ENCODE measurements at regions not wholly inside any gene's neighbourhood (a gene's known extent, or its start where the extent isn't known, plus 50 kb on each side); places are given as distances from the start of the nearest gene placed in this dataset.

DNA sequence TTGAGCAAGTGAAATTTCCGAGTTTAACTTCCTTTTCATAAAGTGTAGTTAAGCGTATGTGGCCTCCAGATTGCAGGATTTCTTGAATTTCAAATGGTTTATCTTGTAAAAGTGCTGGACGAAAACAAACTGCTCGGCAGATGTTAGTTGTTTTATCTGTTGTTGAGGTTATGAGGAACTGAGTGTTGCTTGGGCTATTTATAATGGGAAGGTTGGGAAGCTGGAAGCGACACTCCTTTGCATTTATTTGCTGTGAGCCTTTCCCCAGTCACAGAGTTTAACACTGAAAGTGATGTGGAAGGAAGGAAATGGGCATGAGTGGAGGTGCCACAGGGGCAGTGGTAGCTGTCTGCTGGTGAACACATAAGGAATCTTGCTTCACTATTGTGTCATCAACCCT lies 284.9 kb downstream of the PCDH7 start:
- H3K18ac ChIP-seq (ENCODE audit: extremely low read depth, low read length) = no peak overlapping the region
- H3K27me3 ChIP-seq (replicated peaks in 1 of 4; ENCODE audit: control insufficient read depth in 3 of 4, extremely low read depth in 1 of 4, insufficient read depth in 3 of 4, low read length in 3 of 4) = no peaks in the 10 kb centered on the region
- no peak overlapping the region for H4K91ac ChIP-seq (replicated peaks; ENCODE audit: insufficient read length, low read length)
- no peak overlapping the region for H2BK5ac ChIP-seq (ENCODE audit: low read depth, low read length)
- no peak for DNase-seq (ENCODE audit: low read depth in 1 of 2, low spot score in 2 of 2)
- no peak overlapping the region for H2BK20ac ChIP-seq (ENCODE audit: low read length)
- no peak overlapping the region for H2AK5ac ChIP-seq (ENCODE audit: low read depth, low read length)
- no peak overlapping the region for H2AFZ ChIP-seq (ENCODE audit: low read length)
- H2BK12ac ChIP-seq (ENCODE audit: low read depth, low read length) = no peak overlapping the region
- H3K14ac ChIP-seq (ENCODE audit: insufficient read length) = no peak overlapping the region
- H3K9me3 ChIP-seq (ENCODE audit: insufficient read depth in 2 of 2, low read depth in 1 of 2, low read length in 1 of 2) = no peaks in the 10 kb centered on the region
- no peak overlapping the region for H3K4me3 ChIP-seq (ENCODE audit: extremely low read depth in 1 of 4, insufficient read depth in 2 of 4, low read depth in 3 of 4, low read length in 4 of 4)
- H2BK15ac ChIP-seq (ENCODE audit: low read length) = no peak overlapping the region
- no peaks in the 10 kb centered on the region for H3K79me1 ChIP-seq (ENCODE audit: low read depth, low read length)
- no peak overlapping the region for H3K27ac ChIP-seq (ENCODE audit: low read depth, low read length)
- no peak overlapping the region for H3K23ac ChIP-seq (ENCODE audit: insufficient read length)
- no peaks in the 10 kb centered on the region for H3K36me3 ChIP-seq (ENCODE audit: control insufficient read depth in 2 of 4, insufficient read depth in 4 of 4, low read length in 3 of 4)
- H4K20me1 ChIP-seq (replicated peaks in 1 of 2; ENCODE audit: control insufficient read depth in 1 of 2, insufficient read depth in 2 of 2, low read length in 2 of 2) = no peaks in the 10 kb centered on the region
- TF ChIP-seq FOSL1 (IDR thresholded peaks at IDR 0.05; ENCODE audit: insufficient read depth, low read depth, low read length) (no peak), KDM1A (IDR thresholded peaks at IDR 0.05; ENCODE audit: borderline replicate concordance, low read length) (no peak), CREB1 (IDR thresholded peaks at IDR 0.05) (no peak), CBX8 (IDR thresholded peaks at IDR 0.05; ENCODE audit: borderline replicate concordance, low read depth, low read length) (no peak), CEBPB (IDR thresholded peaks at IDR 0.05; ENCODE audit: low read depth, low read length) (no peak), RAD21 (IDR thresholded peaks at IDR 0.05 in 1 of 2, conservative IDR thresholded peaks at IDR 0.05 in 1 of 2; ENCODE audit: low read depth in 2 of 2, low read length in 2 of 2) (no peak), RFX5 (IDR thresholded peaks at IDR 0.05; ENCODE audit: borderline replicate concordance, low read depth, low read length) (no peak), SIX5 (IDR thresholded peaks at IDR 0.05; ENCODE audit: low read depth, low read length) (no peak), EGR1 (IDR thresholded peaks at IDR 0.05; ENCODE audit: borderline replicate concordance, low read depth, low read length) (no peak), SIRT6 (IDR thresholded peaks at IDR 0.05; ENCODE audit: low read length) (no peak), EZH2 (IDR thresholded peaks at IDR 0.05; ENCODE audit: low read depth, low read length, severe bottlenecking) (no peak), POU5F1 (IDR thresholded peaks at IDR 0.05; ENCODE audit: low read depth, low read length) (no peak)
- TF ChIP-seq, protein P1, sequence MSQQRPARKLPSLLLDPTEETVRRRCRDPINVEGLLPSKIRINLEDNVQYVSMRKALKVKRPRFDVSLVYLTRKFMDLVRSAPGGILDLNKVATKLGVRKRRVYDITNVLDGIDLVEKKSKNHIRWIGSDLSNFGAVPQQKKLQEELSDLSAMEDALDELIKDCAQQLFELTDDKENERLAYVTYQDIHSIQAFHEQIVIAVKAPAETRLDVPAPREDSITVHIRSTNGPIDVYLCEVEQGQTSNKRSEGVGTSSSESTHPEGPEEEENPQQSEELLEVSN (IDR thresholded peaks at IDR 0.05) = no peak
- H3K4ac ChIP-seq (replicated peaks; ENCODE audit: insufficient read length, low read depth, low read length) = no peak overlapping the region
- WGBS, 2 experiments (ENCODE audit: extremely low coverage in 1 of 2, insufficient coverage in 1 of 2, insufficient read length in 1 of 2, insufficient replicate concordance in 2 of 2, low coverage in 1 of 2, low lambda C conversion rate in 2 of 2, missing lambda C conversion rate in 1 of 2) = 90% methylated on average over 5 of the region's 5 CpGs; no CpG with 5 or more reads in 1 of the 2 experiments
- H3K79me2 ChIP-seq (ENCODE audit: control insufficient read depth in 1 of 2, insufficient read depth in 2 of 2, low read length in 2 of 2) = no peaks in the 10 kb centered on the region
- no peak overlapping the region for H4K8ac ChIP-seq (ENCODE audit: extremely low read depth, insufficient read depth, low read length)
- no peak for FAIRE-seq
- H3K56ac ChIP-seq (replicated peaks; ENCODE audit: insufficient read length, low read depth, low read length) = no peak overlapping the region
- no peaks in the 10 kb centered on the region for H3K4me1 ChIP-seq (replicated peaks in 1 of 4; ENCODE audit: control insufficient read depth in 3 of 4, insufficient read depth in 4 of 4, low read length in 3 of 4)
- H3K4me2 ChIP-seq (ENCODE audit: insufficient read depth in 1 of 2, low read depth in 2 of 2, low read length in 2 of 2) = no peak overlapping the region
- no peak overlapping the region for H3K9ac ChIP-seq (replicated peaks in 1 of 4; ENCODE audit: extremely low read depth in 1 of 4, low read depth in 3 of 4, low read length in 3 of 4)
- H3K23me2 ChIP-seq (ENCODE audit: low read depth, low read length) = no peaks in the 10 kb centered on the region
- H2BK120ac ChIP-seq (replicated peaks; ENCODE audit: low read depth, low read length) = no peak overlapping the region
- CTCF ChIA-PET (ENCODE audit: partially characterized antibody) = no interaction called here
- POLR2A ChIA-PET (ENCODE audit: partially characterized antibody) = no interaction called here
- no peak overlapping the region for H4K5ac ChIP-seq (ENCODE audit: insufficient read length, low read depth, low read length)
